Fibroblast of mammary gland (primary cell): ENCODE measurements at regions not wholly inside any gene's neighbourhood (a gene's known extent, or its start where the extent isn't known, plus 50 kb on each side); places are given as distances from the start of the nearest gene placed in this dataset.

Experiments
- DNase-seq: peaks from one replicate; pipeline ENCODE4 v3.0.0-alpha.2; 2010; ENCODE audit warnings: low read depth
- H3K4me3 ChIP-seq: 2 replicates; pipeline ENCODE4 v1.5.1; 2011; ENCODE audit warnings: low read depth, mild to moderate bottlenecking, low read length, moderate library complexity; ENCODE audit not compliant: control insufficient read depth
- TF ChIP-seq, protein P1 (sequence below): conservative IDR thresholded peaks from 2 replicates; pipeline ENCODE4 v1.5.1; 2011; ENCODE audit warnings: low read depth, low read length, inconsistent platforms; ENCODE audit not compliant: control insufficient read depth, insufficient read depth

DNA sequence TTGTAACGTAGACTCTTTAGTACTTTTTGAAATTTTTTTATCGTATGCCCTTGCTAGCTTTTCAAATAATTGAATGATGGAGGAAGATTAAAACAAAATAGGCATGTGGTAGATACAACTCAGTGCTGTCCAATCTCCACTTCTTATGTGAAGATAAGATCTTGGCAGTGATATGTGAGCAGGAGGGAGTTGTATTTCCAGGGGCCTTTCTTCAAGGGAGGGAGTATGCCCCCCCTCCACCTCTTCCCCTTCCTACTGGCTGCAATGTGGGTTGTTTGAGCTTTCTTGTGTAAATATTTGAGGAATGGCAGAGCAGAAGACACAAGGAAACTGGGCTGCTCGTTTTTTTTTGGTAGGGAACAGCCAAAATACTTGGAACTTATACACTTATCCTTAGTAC is 374.9 kb downstream of the PSAT1 start:
- H3K4me3 ChIP-seq, result no peak overlapping the region
- TF ChIP-seq, protein P1, sequence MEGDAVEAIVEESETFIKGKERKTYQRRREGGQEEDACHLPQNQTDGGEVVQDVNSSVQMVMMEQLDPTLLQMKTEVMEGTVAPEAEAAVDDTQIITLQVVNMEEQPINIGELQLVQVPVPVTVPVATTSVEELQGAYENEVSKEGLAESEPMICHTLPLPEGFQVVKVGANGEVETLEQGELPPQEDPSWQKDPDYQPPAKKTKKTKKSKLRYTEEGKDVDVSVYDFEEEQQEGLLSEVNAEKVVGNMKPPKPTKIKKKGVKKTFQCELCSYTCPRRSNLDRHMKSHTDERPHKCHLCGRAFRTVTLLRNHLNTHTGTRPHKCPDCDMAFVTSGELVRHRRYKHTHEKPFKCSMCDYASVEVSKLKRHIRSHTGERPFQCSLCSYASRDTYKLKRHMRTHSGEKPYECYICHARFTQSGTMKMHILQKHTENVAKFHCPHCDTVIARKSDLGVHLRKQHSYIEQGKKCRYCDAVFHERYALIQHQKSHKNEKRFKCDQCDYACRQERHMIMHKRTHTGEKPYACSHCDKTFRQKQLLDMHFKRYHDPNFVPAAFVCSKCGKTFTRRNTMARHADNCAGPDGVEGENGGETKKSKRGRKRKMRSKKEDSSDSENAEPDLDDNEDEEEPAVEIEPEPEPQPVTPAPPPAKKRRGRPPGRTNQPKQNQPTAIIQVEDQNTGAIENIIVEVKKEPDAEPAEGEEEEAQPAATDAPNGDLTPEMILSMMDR, result no peak
- DNase-seq, result no peak

DNA sequence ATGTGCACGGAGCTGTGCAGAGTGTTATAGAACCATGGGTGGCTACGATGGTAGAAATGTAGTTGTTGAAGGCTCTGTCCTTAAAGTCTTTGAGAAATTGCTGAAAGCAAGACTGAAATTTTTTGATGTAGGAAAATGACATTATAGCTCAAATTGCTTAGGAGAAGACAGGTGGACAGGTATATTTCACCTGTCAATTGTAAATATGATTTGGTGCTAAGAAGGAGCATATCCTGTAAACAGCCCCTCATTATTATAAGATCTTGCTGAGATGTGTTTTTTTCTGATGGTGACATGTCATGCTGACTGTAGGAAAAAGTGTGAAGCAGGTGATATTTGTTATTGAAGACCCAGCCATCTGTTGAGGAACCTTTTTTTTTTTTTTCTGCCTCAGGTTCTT is 377.9 kb downstream of the PSAT1 start:
- DNase-seq, result no peak
- no peak overlapping the region for H3K4me3 ChIP-seq
- TF ChIP-seq, protein P1, result no peak

DNA sequence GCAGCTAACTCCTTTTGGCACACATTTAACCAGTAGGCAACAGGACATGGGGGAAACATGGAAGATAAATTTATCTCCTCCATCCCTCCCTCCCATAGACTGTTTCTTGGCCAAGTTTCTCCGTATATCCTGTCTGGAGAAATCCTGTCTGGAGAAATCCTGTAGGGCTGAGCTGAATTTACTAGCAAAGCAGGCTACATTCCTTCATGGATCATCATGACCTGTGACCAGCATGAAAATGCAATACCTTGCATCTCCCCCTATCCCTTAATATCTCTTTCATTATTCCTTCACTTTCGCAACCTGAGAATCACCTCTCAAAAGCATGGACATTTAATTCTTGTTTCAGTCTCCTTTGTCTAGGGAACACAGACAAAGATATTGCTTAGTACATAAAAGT is 379.1 kb downstream of the PSAT1 start:
- no peak overlapping the region for H3K4me3 ChIP-seq
- TF ChIP-seq, protein P1, result no peak
- DNase-seq, result no peak

DNA sequence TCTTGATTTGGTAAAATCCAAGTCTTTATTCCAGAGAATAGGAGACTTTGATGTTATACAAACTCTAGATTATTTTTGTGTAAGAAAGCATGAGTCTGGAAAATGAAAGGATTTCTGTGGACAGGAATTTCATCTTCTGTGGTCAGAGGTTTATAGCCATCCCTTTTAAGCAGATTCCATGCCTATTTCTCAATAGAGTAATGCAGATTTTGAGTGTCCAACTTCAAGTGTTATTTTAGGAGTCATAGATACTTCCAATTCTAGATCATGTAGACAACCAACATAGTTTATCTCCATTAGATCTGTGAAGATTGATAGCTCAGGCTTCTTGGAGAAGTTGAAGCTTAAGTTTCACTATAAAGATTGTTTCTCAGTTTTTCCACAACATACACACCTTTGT is 379.7 kb downstream of the PSAT1 start:
- TF ChIP-seq, protein P1, result no peak
- H3K4me3 ChIP-seq, result no peak overlapping the region
- DNase-seq, result no peak

DNA sequence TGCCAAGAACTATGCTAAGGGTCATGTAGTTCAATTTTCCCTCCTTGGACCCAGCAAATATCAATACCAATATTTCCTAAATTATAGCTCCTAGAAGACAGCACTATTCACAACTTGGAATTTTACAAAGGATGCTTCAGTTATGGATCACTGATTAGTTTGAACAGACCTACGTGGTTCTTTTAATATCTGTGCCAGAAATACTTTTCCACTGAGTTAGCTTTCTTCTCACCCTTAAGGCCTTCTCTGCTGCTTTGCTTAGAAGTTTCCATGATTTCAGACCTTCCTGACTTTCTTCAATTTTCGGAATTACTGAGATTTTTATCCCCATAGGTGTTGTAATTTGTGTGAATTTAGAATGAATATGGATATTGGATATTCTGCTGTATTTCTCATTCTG is 380.4 kb downstream of the PSAT1 start:
- TF ChIP-seq, protein P1, result no peak
- H3K4me3 ChIP-seq, result no peak overlapping the region
- no peak for DNase-seq

DNA sequence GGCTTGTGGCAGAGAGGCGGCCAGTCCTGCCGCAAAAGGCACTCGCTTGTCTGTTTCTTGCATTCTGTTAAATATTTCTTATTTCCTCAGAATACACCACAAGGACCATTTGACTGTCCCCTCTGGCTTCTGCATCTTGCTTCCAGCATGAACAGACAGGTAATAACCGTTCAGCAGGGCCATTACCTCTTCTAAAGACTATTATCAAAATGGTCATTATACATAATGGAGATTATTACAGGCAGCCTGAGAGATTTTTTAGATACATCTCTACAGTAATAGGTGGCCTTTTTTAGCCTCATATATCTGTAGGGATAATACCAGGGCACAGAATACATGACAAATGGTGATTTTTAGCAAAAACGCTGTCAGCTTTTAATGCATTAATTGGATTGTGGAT is 382.0 kb downstream of the PSAT1 start:
- H3K4me3 ChIP-seq, result no peak overlapping the region
- TF ChIP-seq, protein P1, result no peak
- no peak for DNase-seq

DNA sequence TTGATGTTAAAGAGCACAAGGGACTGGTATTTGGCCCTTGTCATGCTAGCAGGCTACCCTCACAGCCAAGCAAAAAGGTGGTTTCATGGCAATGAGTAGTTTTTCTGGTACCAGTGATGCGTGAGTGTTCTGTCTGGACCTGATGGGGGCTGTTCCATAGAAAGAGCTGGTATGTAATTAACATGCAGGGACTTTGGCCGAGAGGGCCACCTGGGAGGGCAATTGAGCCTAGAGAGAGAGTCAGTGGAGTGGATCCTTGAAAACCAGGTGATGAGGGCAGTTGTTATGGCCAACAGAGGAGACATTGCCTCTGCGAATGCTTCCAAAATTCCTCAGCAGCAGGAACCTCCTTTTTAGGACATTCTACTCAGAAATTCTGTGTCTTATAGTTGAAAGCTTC is 383.3 kb downstream of the PSAT1 start:
- no peak overlapping the region for H3K4me3 ChIP-seq
- TF ChIP-seq, protein P1, result no peak
- no peak for DNase-seq
